Heart right ventricle (tissue), 16 donors: ENCODE measurements at regions not wholly inside any gene's neighbourhood (a gene's known extent, or its start where the extent isn't known, plus 50 kb on each side); places are given as distances from the start of the nearest gene placed in this dataset.

Experiments used
- ATAC-seq, 8 donors: fragments of 200-7000 bp; cut with Tn5 transposase; one replicate each; pipeline ENCODE4 v1.9.1; 2020; ENCODE audit warnings: mild to moderate bottlenecking in 8 of 8, moderate library complexity in 8 of 8, moderate number of reproducible peaks in 1 of 8
- DNase-seq, 2 donors: peaks; one replicate each; pipeline ENCODE4 v3.0.0-alpha.2; 2020
- H3K27ac ChIP-seq, 10 donors: fragments of 200-600 bp; sonication (generic) in 2 of 10; one replicate each; pipeline versions ENCODE4 v1.5.0 to v1.8.0; 2020 to 2022; ENCODE audit warnings: mild to moderate bottlenecking in 3 of 10
- H3K27me3 ChIP-seq, 7 donors: fragments of 200-600 bp; one replicate each; pipeline ENCODE4 v1.8.0; 2021 to 2022; ENCODE audit warnings: mild to moderate bottlenecking in 2 of 7
- H3K36me3 ChIP-seq, 9 donors: fragments of 200-600 bp; sonication (generic) in 1 of 9; one replicate each; pipeline versions ENCODE4 v1.5.0 to v1.8.0; 2020 to 2022; ENCODE audit warnings: mild to moderate bottlenecking in 2 of 9
- H3K4me1 ChIP-seq, 9 donors: fragments of 200-600 bp; sonication (generic) in 1 of 9; one replicate each; pipeline versions ENCODE4 v1.5.0 to v1.8.0; 2020 to 2022; ENCODE audit warnings: mild to moderate bottlenecking in 4 of 9
- H3K4me3 ChIP-seq, 10 donors: fragments of 200-600 bp; sonication (generic) in 2 of 10; one replicate each; pipeline versions ENCODE4 v1.5.0 to v1.8.0; 2020 to 2022; ENCODE audit warnings: mild to moderate bottlenecking in 7 of 10, moderate library complexity in 2 of 10
- H3K9me3 ChIP-seq, 11 donors: fragments of 200-600 bp in 10 of 11; sonication (generic) in 2 of 11; one replicate each; pipeline versions ENCODE4 v1.5.0 to v1.8.0; 2013 to 2022; ENCODE audit warnings: mild to moderate bottlenecking in 2 of 11, control low read depth in 1 of 11, moderate library complexity in 1 of 11
- CTCF ChIP-seq, 9 donors: fragments of 200-600 bp; sonication (generic) in 2 of 9; IDR thresholded peaks; one replicate each; pipeline versions ENCODE4 v1.5.0 to v1.8.0; 2021 to 2022; ENCODE audit warnings: antibody characterized with exemption in 9 of 9, mild to moderate bottlenecking in 5 of 9, moderate library complexity in 1 of 9
- WGBS, 2 donors: extraction: QIAGEN DNeasy Blood & Tissue Kit; methylation state at CpG; one replicate each; pipeline ENCODE4 v1.1.7; 2013; ENCODE audit warnings: inconsistent platforms in 1 of 2; 5-methylcytosine and 5-hydroxymethylcytosine counted together
- intact Hi-C, 10 donors: fragments of 100-400 bp; cut with DNase I; formaldehyde crosslinking; loops; one replicate each; pipeline versions ENCODE4 v1.11.1 to v1.14.2; 2022
- donor health status: Arrhythmogenic right ventricular cardiomyopathy.
- donor health status: ischemic (EF 13 %, LVEDD 7.1; RV severe dilation, severe dysfunction).
- donor health status: healthy with polysubstance abuse.
- donor health status: DM: no; HTN: yes; CAD: no.
- donor health status: DM: no; HTN: no; CAD: no.
- donor health status: ischemic (EF 25% LVEDD 6.9; RV normal size, moderate dysfunction).
- donor health status: ischemic (EF 25% LVEDD 5.7; RV mildly dilated, moderate dysfunction).
- donor health status: healthy.
- donor health status: DM: yes; HTN: yes; CAD: no.
- donor health status: Ischemic cardiomyopathy.
- donor health status: ischemic (EF 35%, LVEDD 5.7; RV mildly dilated, moderate dysfunction).
- donor health status: nonischemic (EF 11% LVEDD 7.7; RV severe dilation, severe dysfunction).
- donor health status: DM: yes; HTN: yes; CAD: no.
- donor health status: PGD.
- donor health status: ischemic (EF 29% LVEDD 5.4; RV normal size, mild dysfunction).
- donor health status: nonischemic (EF 23%, LVEDD 6.1; RV moderate dilation, normal function).

GRCh38 chr4:126614356-126614855, 1018.4 kb upstream of the INTU start:
- no peaks in the 10 kb centered on the region for H3K4me1 ChIP-seq

GRCh38 chr4:126616795-126617194, 1016.0 kb upstream of the INTU start:
- Histone ChIP-seq H3K36me3 (no peaks in the 10 kb centered on the region), H3K27me3 (no peaks in the 10 kb centered on the region), H3K9me3 (peaks cover 0 to 12% (median 0%) of the 10 kb centered on the region in 11 donors), H3K4me1 (no peaks in the 10 kb centered on the region), H3K4me3 (no peak overlapping the region), H3K27ac (no peak overlapping the region)
- DNase-seq, result no peak
- WGBS, 2 donors, result 94 to 96% methylated on average over 3 of the region's 3 CpGs
- no peak for TF ChIP-seq CTCF (IDR thresholded peaks at IDR 0.05)
- no peak for ATAC-seq
- intact Hi-C loops, result loop anchor here in 1 of 10 donors (10.0 kb wide), 1 partner anchor 542 kb away; no protein-coding TSS in a partner anchor

More at GRCh38 chr4:126614356-126614855, 1018.4 kb upstream of the INTU start:
- intact Hi-C loops, result loop anchor here in 1 of 10 donors (10.0 kb wide), 1 partner anchor 540 kb away; no protein-coding TSS in a partner anchor
- peaks cover 0 to 11% (median 0%) of the 10 kb centered on the region in 11 donors for H3K9me3 ChIP-seq
- H3K27me3 ChIP-seq, result no peaks in the 10 kb centered on the region
- no peak for TF ChIP-seq CTCF (IDR thresholded peaks at IDR 0.05)
- 75 to 83% methylated on average over 8 of the region's 8 CpGs for WGBS, 2 donors
- no peaks in the 10 kb centered on the region for H3K36me3 ChIP-seq
- no peak overlapping the region for H3K27ac ChIP-seq
- no peak for DNase-seq
- no peak for ATAC-seq
- H3K4me3 ChIP-seq, result no peak overlapping the region

- Histone ChIP-seq H3K4me1 (peaks cover 0 to 9% (median 0%) of the 10 kb centered on the region in 9 donors), H3K36me3 (no peaks in the 10 kb centered on the region), H3K4me3 (no peak overlapping the region), H3K9me3 (no peaks in the 10 kb centered on the region), H3K27ac (no peak overlapping the region), H3K27me3 (no peaks in the 10 kb centered on the region)
- intact Hi-C loops, result loop anchor here in 1 of 10 donors (5.0 kb wide), 1 partner anchor 330 kb away; no protein-coding TSS in a partner anchor
- peak in 6 of 9 donors; percentile 9 to 35 (median 26) for TF ChIP-seq CTCF (IDR thresholded peaks at IDR 0.05)
- no peak for ATAC-seq
- DNase-seq, result no peak
These were observed 1005.5 kb upstream of the INTU start for GRCh38 chr4:126627255-126627654.

GRCh38 chr4:126628933-126629332, 1003.8 kb upstream of the INTU start:
- intact Hi-C loops, result loop anchor here in 1 of 10 donors (5.0 kb wide), 1 partner anchor 328 kb away; no protein-coding TSS in a partner anchor
- H3K36me3 ChIP-seq, result no peaks in the 10 kb centered on the region
- no peaks in the 10 kb centered on the region for H3K9me3 ChIP-seq
- WGBS, 2 donors, result 93 to 94% methylated on average over 3 of the region's 3 CpGs
- ATAC-seq, result no peak
- H3K4me1 ChIP-seq, result peaks cover 0 to 9% (median 0%) of the 10 kb centered on the region in 9 donors
- TF ChIP-seq CTCF (IDR thresholded peaks at IDR 0.05), result no peak
- H3K27me3 ChIP-seq, result no peaks in the 10 kb centered on the region
- no peak for DNase-seq
- H3K27ac ChIP-seq, result no peak overlapping the region
- no peak overlapping the region for H3K4me3 ChIP-seq
